Trophoblast cell (in vitro differentiated cells and primary cell): ENCODE measurements at regions not wholly inside any gene's neighbourhood (a gene's known extent, or its start where the extent isn't known, plus 50 kb on each side); places are given as distances from the start of the nearest gene placed in this dataset.
A peak's percentile ranks its signal among the peaks of the same experiment; 100 is the strongest.
"Not testable (repeated sequence)": the region's sequence is repeated elsewhere in the genome, so short reads cannot be mapped to it uniquely, and the experiment has no call there.

ENCODE experiments used
- DNase-seq, 2 donors: peaks; one replicate each; pipeline ENCODE4 v3.0.0-alpha.2; 2016
- H2AFZ ChIP-seq: 2 replicates; pipeline ENCODE4 v1.6.1; 2013; ENCODE audit warnings: low read length, moderate library complexity, mild to moderate bottlenecking; ENCODE audit not compliant: insufficient read depth, poor library complexity
- H2AK5ac ChIP-seq: 2 replicates; pipeline ENCODE4 v1.6.1; 2013; ENCODE audit warnings: mild to moderate bottlenecking, low read length
- H2BK120ac ChIP-seq: 2 replicates; pipeline ENCODE4 v1.6.1; 2013; ENCODE audit warnings: low read length, mild to moderate bottlenecking, moderate library complexity; ENCODE audit not compliant: insufficient read depth, poor library complexity
- H2BK12ac ChIP-seq: 2 replicates; pipeline ENCODE4 v1.6.1; 2013; ENCODE audit warnings: mild to moderate bottlenecking, low read length, moderate library complexity
- H2BK5ac ChIP-seq: 2 replicates; pipeline ENCODE4 v1.6.1; 2013; ENCODE audit warnings: low read length, low read depth, moderate library complexity, mild to moderate bottlenecking; ENCODE audit not compliant: poor library complexity
- H3K14ac ChIP-seq: 2 replicates; pipeline ENCODE4 v1.6.1; 2013; ENCODE audit warnings: mild to moderate bottlenecking, low read length
- H3K18ac ChIP-seq: 2 replicates; pipeline ENCODE4 v1.6.1; 2013; ENCODE audit warnings: mild to moderate bottlenecking, low read length
- H3K23ac ChIP-seq: 2 replicates; pipeline ENCODE4 v1.6.1; 2013; ENCODE audit warnings: low read length
- H3K27ac ChIP-seq: 2 replicates; pipeline ENCODE4 v1.5.1; 2013; ENCODE audit warnings: low read depth, mild to moderate bottlenecking, inconsistent platforms, low read length, moderate library complexity
- H3K27me3 ChIP-seq: 2 replicates; pipeline ENCODE4 v1.6.1; 2013; ENCODE audit warnings: inconsistent platforms, mild to moderate bottlenecking, low read length, moderate library complexity; ENCODE audit not compliant: insufficient read depth
- H3K36me3 ChIP-seq, 2 experiments: 1 replicate in 1 of 2; 2 replicates in 1 of 2; pipeline ENCODE4 v1.6.1; 2013; ENCODE audit warnings: low read length in 2 of 2, mild to moderate bottlenecking in 2 of 2, moderate library complexity in 1 of 2; ENCODE audit not compliant: insufficient read depth in 2 of 2, control insufficient read depth in 1 of 2
- H3K4ac ChIP-seq: 2 replicates; pipeline ENCODE4 v1.6.1; 2013; ENCODE audit warnings: low read depth, mild to moderate bottlenecking, low read length, moderate library complexity
- H3K4me1 ChIP-seq, 2 experiments: 1 replicate in 1 of 2; 2 replicates in 1 of 2; pipeline ENCODE4 v1.6.1; 2013; ENCODE audit warnings: low read length in 2 of 2, mild to moderate bottlenecking in 2 of 2, moderate library complexity in 1 of 2; ENCODE audit not compliant: insufficient read depth in 2 of 2, control insufficient read depth in 1 of 2
- H3K4me2 ChIP-seq: 2 replicates; pipeline ENCODE4 v1.6.1; 2013; ENCODE audit warnings: inconsistent platforms, mild to moderate bottlenecking, low read length, moderate library complexity
- H3K4me3 ChIP-seq: 2 replicates; pipeline ENCODE4 v1.5.1; 2013; ENCODE audit warnings: mild to moderate bottlenecking, low read depth, low read length, inconsistent platforms
- H3K79me1 ChIP-seq: one replicate; pipeline ENCODE4 v1.6.1; 2013; ENCODE audit warnings: low read length
- H3K79me2 ChIP-seq: 2 replicates; pipeline ENCODE4 v1.6.1; 2013; ENCODE audit warnings: low read length, mild to moderate bottlenecking; ENCODE audit not compliant: control insufficient read depth, insufficient read depth, poor library complexity
- H3K9ac ChIP-seq: 2 replicates; pipeline ENCODE4 v1.6.1; 2013; ENCODE audit warnings: mild to moderate bottlenecking, low read length
- H3K9me3 ChIP-seq: 2 replicates; pipeline ENCODE4 v1.6.1; 2013; ENCODE audit warnings: low read depth, mild to moderate bottlenecking, control low read depth, inconsistent platforms, low read length; ENCODE audit not compliant: insufficient read depth
- H4K12ac ChIP-seq: 2 replicates; pipeline ENCODE4 v1.6.1; 2013; ENCODE audit warnings: low read depth, mild to moderate bottlenecking, low read length, moderate library complexity
- H4K8ac ChIP-seq: 2 replicates; pipeline ENCODE4 v1.6.1; 2013; ENCODE audit warnings: low read depth, mild to moderate bottlenecking, low read length, moderate library complexity
- H4K91ac ChIP-seq: one replicate; pipeline ENCODE4 v1.6.1; 2013; ENCODE audit warnings: low read depth, mild to moderate bottlenecking, low read length, moderate library complexity
- WGBS: extraction: QIAGEN DNeasy Blood & Tissue Kit; methylation state at CpG from one replicate; pipeline ENCODE4 v1.1.7; 2013; ENCODE audit warnings: missing lambda C conversion rate; ENCODE audit not compliant: insufficient read length, insufficient coverage; ENCODE audit errors: extremely low coverage; 5-methylcytosine and 5-hydroxymethylcytosine counted together

- Histone ChIP-seq H3K27me3 (no peaks in the 10 kb centered on the region), H4K12ac (no peak overlapping the region), H3K4me1 (no peaks in the 10 kb centered on the region), H3K27ac (no peak overlapping the region), H2AK5ac (no peak overlapping the region), H4K8ac (no peak overlapping the region), H3K18ac (no peak overlapping the region), H3K14ac (no peak overlapping the region), H2AFZ (no peak overlapping the region), H3K9ac (no peak overlapping the region), H3K79me2 (no peaks in the 10 kb centered on the region), H3K79me1 (no peaks in the 10 kb centered on the region), H2BK5ac (no peak overlapping the region), H2BK120ac (no peak overlapping the region), H4K91ac (no peak overlapping the region), H3K9me3 (peaks cover 2% of the 10 kb centered on the region), H3K4me3 (no peak overlapping the region), H3K4ac (no peak overlapping the region), H3K36me3 (no peaks in the 10 kb centered on the region), H3K4me2 (no peak overlapping the region), H3K23ac (no peak overlapping the region), H2BK12ac (no peak overlapping the region)
- no CpG with 5 or more reads among the region's 8 CpGs for WGBS
- DNase-seq: peak in 1 of 2 donors; percentile 22
These were observed 111.7 kb upstream of the COBL start for GRCh38 chr7:51428217-51428887.

- Histone ChIP-seq H3K27me3 (no peaks in the 10 kb centered on the region), H3K4me2 (no peak overlapping the region), H2AFZ (no peak overlapping the region), H3K9me3 (peaks cover 2% of the 10 kb centered on the region), H4K8ac (no peak overlapping the region), H2BK5ac (no peak overlapping the region), H2BK12ac (no peak overlapping the region), H3K18ac (no peak overlapping the region), H3K79me1 (no peaks in the 10 kb centered on the region), H3K14ac (no peak overlapping the region), H3K36me3 (no peaks in the 10 kb centered on the region), H3K23ac (no peak overlapping the region), H3K9ac (no peak overlapping the region), H4K91ac (no peak overlapping the region), H4K12ac (no peak overlapping the region), H2BK120ac (no peak overlapping the region), H2AK5ac (no peak overlapping the region), H3K4ac (no peak overlapping the region), H3K4me3 (no peak overlapping the region), H3K27ac (no peak overlapping the region), H3K79me2 (no peaks in the 10 kb centered on the region), H3K4me1 (no peaks in the 10 kb centered on the region)
- no CpG with 5 or more reads among the region's 12 CpGs for WGBS
- DNase-seq: no peak
These were observed 109.6 kb upstream of the COBL start for GRCh38 chr7:51426163-51426562.

GRCh38 chr7:51409934-51410333 lies 93.3 kb upstream of the COBL start:
- H4K8ac ChIP-seq, H2AFZ ChIP-seq, H3K14ac ChIP-seq, H3K4me2 ChIP-seq, H3K27ac ChIP-seq, H4K12ac ChIP-seq, H3K36me3 ChIP-seq, H3K27me3 ChIP-seq, H3K9me3 ChIP-seq, H3K4ac ChIP-seq, H3K23ac ChIP-seq, H4K91ac ChIP-seq, DNase-seq, H2AK5ac ChIP-seq, H3K79me2 ChIP-seq, H3K18ac ChIP-seq, H2BK12ac ChIP-seq, H3K4me3 ChIP-seq, H3K9ac ChIP-seq, H2BK5ac ChIP-seq, H3K4me1 ChIP-seq, H3K79me1 ChIP-seq, H2BK120ac ChIP-seq: not testable (repeated sequence)
- WGBS: no CpG with 5 or more reads among the region's 3 CpGs

GRCh38 chr7:51397608-51398007 lies 81.0 kb upstream of the COBL start:
- H4K12ac ChIP-seq, H4K91ac ChIP-seq, H3K9ac ChIP-seq, H3K23ac ChIP-seq, H3K4me2 ChIP-seq, H3K14ac ChIP-seq, H3K27ac ChIP-seq, H2BK12ac ChIP-seq, H3K79me1 ChIP-seq, H3K36me3 ChIP-seq, H2BK5ac ChIP-seq, H4K8ac ChIP-seq, H2AK5ac ChIP-seq, H3K79me2 ChIP-seq, H3K4me1 ChIP-seq, H3K18ac ChIP-seq, H2AFZ ChIP-seq, H3K4me3 ChIP-seq, H3K9me3 ChIP-seq, H3K4ac ChIP-seq, DNase-seq, H2BK120ac ChIP-seq, H3K27me3 ChIP-seq: not testable (repeated sequence)
- WGBS: no CpG with 5 or more reads among the region's 3 CpGs
